WTC11 (cell line): ENCODE measurements at regions not wholly inside any gene's neighbourhood (a gene's known extent, or its start where the extent isn't known, plus 50 kb on each side); places are given as distances from the start of the nearest gene placed in this dataset.

ENCODE experiments used
- ETV6 ChIP-seq: sonication (generic); formaldehyde crosslinking; IDR thresholded peaks from 2 replicates; pipeline ENCODE4 v1.8.1; 2022; ENCODE audit warnings: mild to moderate bottlenecking, missing genetic modification reagents
- FOXK1 ChIP-seq: sonication (generic); formaldehyde crosslinking; IDR thresholded peaks from 2 replicates; pipeline ENCODE4 v1.8.0; 2022; ENCODE audit warnings: mild to moderate bottlenecking, moderate library complexity, missing genetic modification reagents
- TEAD4 ChIP-seq: sonication (generic); formaldehyde crosslinking; IDR thresholded peaks from 2 replicates; pipeline ENCODE4 v1.8.0; 2022; ENCODE audit warnings: mild to moderate bottlenecking, missing genetic modification reagents
- TP53 ChIP-seq: sonication (generic); formaldehyde crosslinking; IDR thresholded peaks from 2 replicates; pipeline ENCODE4 v1.8.1; 2023; ENCODE audit warnings: mild to moderate bottlenecking, missing genetic modification reagents
- ZNF138 ChIP-seq: sonication (generic); formaldehyde crosslinking; conservative IDR thresholded peaks from 2 replicates; pipeline ENCODE4 v1.8.1; 2022; ENCODE audit warnings: mild to moderate bottlenecking, moderate library complexity, missing genetic modification reagents
- TF ChIP-seq, protein P1 (sequence below): fragments of 200-600 bp; IDR thresholded peaks from 2 replicates; pipeline ENCODE4 v1.8.0; 2022; ENCODE audit warnings: antibody characterized with exemption
- TF ChIP-seq, protein P2 (sequence below): sonication (generic); formaldehyde crosslinking; IDR thresholded peaks from 2 replicates; pipeline ENCODE4 v1.8.0; 2022; ENCODE audit warnings: mild to moderate bottlenecking, missing genetic modification reagents

GRCh38 chr11:119800619-119801018, 71.6 kb upstream of the NECTIN1 start:
- TF ChIP-seq, protein P1, sequence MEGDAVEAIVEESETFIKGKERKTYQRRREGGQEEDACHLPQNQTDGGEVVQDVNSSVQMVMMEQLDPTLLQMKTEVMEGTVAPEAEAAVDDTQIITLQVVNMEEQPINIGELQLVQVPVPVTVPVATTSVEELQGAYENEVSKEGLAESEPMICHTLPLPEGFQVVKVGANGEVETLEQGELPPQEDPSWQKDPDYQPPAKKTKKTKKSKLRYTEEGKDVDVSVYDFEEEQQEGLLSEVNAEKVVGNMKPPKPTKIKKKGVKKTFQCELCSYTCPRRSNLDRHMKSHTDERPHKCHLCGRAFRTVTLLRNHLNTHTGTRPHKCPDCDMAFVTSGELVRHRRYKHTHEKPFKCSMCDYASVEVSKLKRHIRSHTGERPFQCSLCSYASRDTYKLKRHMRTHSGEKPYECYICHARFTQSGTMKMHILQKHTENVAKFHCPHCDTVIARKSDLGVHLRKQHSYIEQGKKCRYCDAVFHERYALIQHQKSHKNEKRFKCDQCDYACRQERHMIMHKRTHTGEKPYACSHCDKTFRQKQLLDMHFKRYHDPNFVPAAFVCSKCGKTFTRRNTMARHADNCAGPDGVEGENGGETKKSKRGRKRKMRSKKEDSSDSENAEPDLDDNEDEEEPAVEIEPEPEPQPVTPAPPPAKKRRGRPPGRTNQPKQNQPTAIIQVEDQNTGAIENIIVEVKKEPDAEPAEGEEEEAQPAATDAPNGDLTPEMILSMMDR = no peak
- TF ChIP-seq FOXK1 (CRISPR knock-in tag) = no peak
- TF ChIP-seq TEAD4 (CRISPR knock-in tag) = no peak
- TF ChIP-seq, protein P2, sequence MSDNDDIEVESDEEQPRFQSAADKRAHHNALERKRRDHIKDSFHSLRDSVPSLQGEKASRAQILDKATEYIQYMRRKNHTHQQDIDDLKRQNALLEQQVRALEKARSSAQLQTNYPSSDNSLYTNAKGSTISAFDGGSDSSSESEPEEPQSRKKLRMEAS = no peak
- no peak for TF ChIP-seq TP53 (CRISPR knock-in tag)
- no peak for TF ChIP-seq ETV6 (CRISPR knock-in tag)
- no peak for TF ChIP-seq ZNF138 (CRISPR knock-in tag)
